ENCODE measurements at regions not wholly inside any gene's neighbourhood (a gene's known extent, or its start where the extent isn't known, plus 50 kb on each side); places are given as distances from the start of the nearest gene placed in this dataset.
"Not testable (repeated sequence)": the region's sequence is repeated elsewhere in the genome, so short reads cannot be mapped to it uniquely, and the experiment has no call there.

GRCh38 chr15:36117296-36117787 lies 462.1 kb upstream of the CDIN1 start:
- no peak for DNase-seq

- DNase-seq = no peak
These were observed 453.2 kb upstream of the CDIN1 start for GRCh38 chr15:36126194-36126593.

- DNase-seq = no peak
These were observed 448.6 kb upstream of the CDIN1 start for GRCh38 chr15:36130641-36131310.

- DNase-seq = no peak
These were observed 445.7 kb upstream of the CDIN1 start for GRCh38 chr15:36133742-36134141.

- no peak for DNase-seq
These were observed 443.4 kb upstream of the CDIN1 start for GRCh38 chr15:36136049-36136448.

- DNase-seq = no peak
These were observed 426.5 kb upstream of the CDIN1 start for GRCh38 chr15:36152936-36153335.

GRCh38 chr15:36156879-36157427 lies 422.5 kb upstream of the CDIN1 start:
- DNase-seq = no peak

- DNase-seq = no peak
These were observed 419.1 kb upstream of the CDIN1 start for GRCh38 chr15:36160351-36160750.

GRCh38 chr15:36161108-36161507 lies 418.3 kb upstream of the CDIN1 start:
- no peak for DNase-seq

- DNase-seq = no peak
These were observed 417.6 kb upstream of the CDIN1 start for GRCh38 chr15:36161771-36162212.

- not testable (repeated sequence) for DNase-seq
These were observed 415.4 kb upstream of the CDIN1 start for GRCh38 chr15:36163983-36164382.

- no peak for DNase-seq
These were observed 406.5 kb upstream of the CDIN1 start for GRCh38 chr15:36172955-36173354.

GRCh38 chr15:36175186-36175740 lies 404.2 kb upstream of the CDIN1 start:
- DNase-seq = no peak

- no peak for DNase-seq
These were observed 403.6 kb upstream of the CDIN1 start for GRCh38 chr15:36175741-36176291.

- no peak for DNase-seq
These were observed 401.7 kb upstream of the CDIN1 start for GRCh38 chr15:36177590-36178302.

- DNase-seq = no peak
These were observed 401.2 kb upstream of the CDIN1 start for GRCh38 chr15:36178303-36178633.

- no peak for DNase-seq
These were observed 396.2 kb upstream of the CDIN1 start for GRCh38 chr15:36183201-36183600.

GRCh38 chr15:36185438-36185837 lies 394.0 kb upstream of the CDIN1 start:
- no peak for DNase-seq

- DNase-seq = no peak
These were observed 393.6 kb upstream of the CDIN1 start for GRCh38 chr15:36185845-36186244.

- no peak for DNase-seq
These were observed 393.1 kb upstream of the CDIN1 start for GRCh38 chr15:36186376-36186775.

GRCh38 chr15:36191459-36191858 lies 388.0 kb upstream of the CDIN1 start:
- no peak for DNase-seq

GRCh38 chr15:36195361-36196007 lies 383.9 kb upstream of the CDIN1 start:
- not testable (repeated sequence) for DNase-seq
